ENCODE measurements at regions not wholly inside any gene's neighbourhood (a gene's known extent, or its start where the extent isn't known, plus 50 kb on each side); places are given as distances from the start of the nearest gene placed in this dataset.
"Not testable (repeated sequence)": the region's sequence is repeated elsewhere in the genome, so short reads cannot be mapped to it uniquely, and the experiment has no call there.

DNA sequence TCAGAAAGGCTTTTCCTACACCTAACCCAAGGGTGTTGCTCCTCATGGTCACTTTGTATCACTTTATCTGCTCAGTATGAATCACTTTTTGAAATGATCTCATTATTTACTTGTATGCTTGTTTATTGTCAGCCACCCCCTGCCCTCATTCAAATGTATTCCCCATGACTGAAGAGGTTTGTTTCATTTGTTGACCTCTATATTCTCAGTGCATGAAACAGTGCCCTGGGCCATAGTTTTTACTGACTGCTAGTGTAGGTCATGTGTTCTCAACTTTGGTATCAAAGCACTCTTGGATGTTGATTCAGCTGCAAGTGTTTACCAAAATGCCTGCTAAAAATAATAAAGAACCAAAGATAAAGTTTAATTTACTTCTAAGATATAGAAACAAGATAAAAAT, 381.7 kb upstream of the ARPP21 start:
- no peak for DNase-seq (ENCODE audit: low read depth, low spot score)

DNA sequence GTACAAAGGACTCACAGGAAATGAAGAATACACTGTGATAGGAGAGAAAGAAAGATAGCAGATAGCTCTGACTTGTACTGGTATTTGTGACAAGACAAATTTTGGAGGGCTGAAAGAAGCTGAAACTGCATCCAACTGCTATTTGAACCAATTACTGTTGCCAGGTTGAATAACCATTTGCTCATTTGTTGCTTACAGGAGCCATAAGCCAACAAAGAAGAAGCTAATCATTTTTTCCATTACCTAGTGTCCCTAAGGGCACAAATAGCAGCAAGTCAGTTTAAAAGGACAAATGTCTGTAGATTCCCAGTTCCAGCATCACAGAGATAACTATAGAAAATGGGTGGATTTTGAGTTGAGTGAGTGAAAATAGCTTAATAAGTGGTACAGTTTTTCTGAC, 376.9 kb upstream of the ARPP21 start:
- no peak for DNase-seq (ENCODE audit: low read depth, low spot score)

DNA sequence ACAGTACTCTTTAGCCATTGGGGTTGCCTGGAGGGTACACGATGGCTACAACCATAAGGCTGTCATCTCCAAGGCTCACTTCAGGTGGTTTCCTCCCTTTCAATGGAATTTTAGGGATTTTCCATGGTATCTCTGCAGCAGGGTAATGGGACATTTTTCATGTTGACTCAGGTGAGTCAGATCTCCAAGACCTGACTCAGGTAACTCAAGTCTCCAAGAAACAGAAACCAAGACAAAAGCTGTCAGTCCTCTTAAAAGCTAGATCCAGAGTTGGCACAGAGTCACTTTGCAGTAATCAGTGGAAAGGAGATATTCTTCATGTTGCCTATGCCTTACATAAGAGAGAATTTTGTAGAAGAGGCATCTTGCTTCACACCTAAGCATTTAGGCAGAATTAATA, 375.8 kb upstream of the ARPP21 start:
- DNase-seq (ENCODE audit: low read depth, low spot score): no peak

DNA sequence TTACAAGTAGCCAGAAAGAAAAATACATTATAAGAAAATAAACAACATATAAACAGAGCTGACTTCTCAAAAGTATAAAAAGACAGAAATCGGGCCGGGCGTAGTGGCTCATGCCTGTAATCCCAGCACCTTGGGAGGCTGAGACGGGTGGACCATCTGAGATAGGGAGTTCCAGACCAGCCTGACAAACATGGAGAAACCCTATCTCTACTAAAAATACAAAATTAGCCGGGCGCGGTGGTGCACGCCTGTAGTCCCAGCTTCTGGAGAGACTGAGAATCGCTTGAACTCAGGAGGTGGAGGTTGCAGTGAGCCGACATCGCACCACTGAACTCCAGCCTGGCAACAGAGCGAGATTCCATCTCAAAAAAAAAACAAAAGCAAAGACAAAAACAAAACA, 373.3 kb upstream of the ARPP21 start:
- DNase-seq (ENCODE audit: low read depth, low spot score): not testable (repeated sequence)

DNA sequence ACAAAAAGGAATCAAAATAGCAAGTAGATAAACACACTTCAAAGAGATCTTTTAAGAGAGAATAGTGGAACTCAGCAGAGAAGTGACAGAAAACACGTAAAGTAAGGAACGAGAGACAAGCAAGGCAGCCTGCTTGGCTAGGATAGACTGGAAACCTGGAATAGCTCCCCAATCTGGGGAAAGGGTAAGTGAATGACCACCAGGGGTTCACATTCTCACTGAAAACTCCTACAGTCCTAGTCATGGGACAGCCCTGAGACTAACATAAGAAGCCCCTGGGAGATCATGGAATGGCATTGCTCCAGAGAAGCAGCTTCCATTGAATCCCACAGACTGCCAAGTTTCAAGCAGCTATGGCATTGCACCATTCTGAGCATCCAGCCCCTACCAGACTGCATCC, 363.6 kb upstream of the ARPP21 start:
- DNase-seq (ENCODE audit: low read depth, low spot score): no peak

DNA sequence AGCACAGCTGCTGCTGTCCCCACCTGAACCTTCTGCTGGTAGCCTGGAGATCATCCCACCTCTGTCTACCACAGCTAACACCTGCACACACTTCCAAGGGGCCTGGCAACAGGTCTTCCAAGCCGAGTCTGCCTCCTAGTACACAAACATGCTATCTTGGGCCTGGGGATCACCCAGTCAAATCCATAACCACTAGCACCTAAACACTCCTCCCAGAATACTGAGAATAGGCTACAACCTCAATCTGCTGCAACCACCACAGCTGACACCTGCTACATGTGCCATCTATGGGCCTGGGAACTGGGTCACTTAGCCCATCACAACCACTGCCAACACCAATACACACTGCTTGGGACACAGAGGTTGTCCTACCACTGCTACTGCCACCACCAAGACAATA, 362.8 kb upstream of the ARPP21 start:
- DNase-seq (ENCODE audit: low read depth, low spot score): no peak

DNA sequence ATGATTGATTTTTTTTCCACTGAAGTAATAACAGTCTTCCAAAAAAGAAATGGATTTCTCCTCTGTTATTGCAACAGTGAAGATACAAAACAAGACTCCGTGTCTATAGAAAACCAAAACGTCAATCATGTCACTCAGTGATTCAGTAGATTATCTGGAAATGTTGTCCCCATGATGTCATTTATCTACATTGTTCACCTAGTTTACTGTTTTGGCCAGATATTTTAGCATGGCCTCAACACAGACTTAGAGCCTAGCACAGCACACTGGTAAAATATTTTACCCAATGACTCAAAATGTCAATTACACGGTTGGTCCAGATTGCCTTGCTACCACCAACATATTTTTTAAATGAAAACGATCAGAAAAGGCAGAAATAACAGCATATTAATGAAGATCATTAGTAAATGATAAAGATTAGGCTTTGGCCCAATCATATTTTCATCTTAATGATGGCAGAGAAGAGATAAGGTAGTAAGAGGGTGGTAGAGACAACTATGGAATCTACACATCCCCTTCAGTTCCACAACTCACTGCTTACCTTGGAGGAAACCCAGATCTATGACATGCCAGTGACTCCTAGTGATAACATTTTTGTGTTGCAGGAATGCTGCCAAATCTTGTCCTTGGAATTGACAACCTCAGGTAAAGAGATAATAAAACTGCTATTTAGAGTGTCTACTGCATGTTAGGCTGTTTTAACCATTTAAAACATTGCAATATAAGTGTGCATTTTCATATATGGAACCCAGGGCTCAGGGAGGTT, 347.7 kb upstream of the ARPP21 start:
- peak; percentile 12 for DNase-seq (ENCODE audit: low read depth, low spot score)

DNA sequence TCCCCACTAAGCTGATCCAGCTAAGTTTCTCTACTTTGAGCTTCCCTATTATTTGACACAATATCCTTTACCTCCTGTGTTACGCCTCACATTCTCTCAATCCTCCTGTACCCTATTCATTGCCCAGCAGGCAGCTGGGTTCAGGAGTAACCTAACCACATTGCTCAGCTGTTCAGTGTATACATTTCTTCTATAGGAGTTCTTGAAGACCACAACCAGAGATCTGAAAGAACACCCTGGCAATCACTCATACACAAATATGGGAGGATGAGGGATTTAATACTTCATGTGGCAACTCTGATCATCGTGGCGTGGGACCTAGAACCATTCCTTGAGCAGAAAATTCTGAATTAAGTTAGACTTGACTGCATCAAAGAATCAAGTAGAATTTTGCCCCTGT, 346.8 kb upstream of the ARPP21 start:
- no peak for DNase-seq (ENCODE audit: low read depth, low spot score)

DNA sequence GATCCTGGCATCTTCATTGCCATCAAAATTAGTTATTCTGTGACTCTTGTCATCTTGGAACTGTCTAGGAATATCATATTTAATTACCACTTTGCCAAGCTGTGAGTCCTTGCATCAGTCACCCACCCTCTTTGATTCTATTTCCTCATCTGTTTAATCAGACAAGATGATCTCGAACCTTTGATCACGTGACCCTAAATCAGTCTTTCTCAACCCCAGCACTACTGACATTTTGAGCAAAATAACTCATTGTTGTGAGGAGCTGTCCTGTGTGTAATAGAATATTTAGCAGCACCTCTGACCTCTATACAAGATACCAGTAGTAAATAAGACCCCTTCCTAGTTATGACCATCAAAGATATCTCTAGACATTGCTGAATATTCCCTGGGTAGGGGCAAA, 343.4 kb upstream of the ARPP21 start:
- DNase-seq (ENCODE audit: low read depth, low spot score): no peak

DNA sequence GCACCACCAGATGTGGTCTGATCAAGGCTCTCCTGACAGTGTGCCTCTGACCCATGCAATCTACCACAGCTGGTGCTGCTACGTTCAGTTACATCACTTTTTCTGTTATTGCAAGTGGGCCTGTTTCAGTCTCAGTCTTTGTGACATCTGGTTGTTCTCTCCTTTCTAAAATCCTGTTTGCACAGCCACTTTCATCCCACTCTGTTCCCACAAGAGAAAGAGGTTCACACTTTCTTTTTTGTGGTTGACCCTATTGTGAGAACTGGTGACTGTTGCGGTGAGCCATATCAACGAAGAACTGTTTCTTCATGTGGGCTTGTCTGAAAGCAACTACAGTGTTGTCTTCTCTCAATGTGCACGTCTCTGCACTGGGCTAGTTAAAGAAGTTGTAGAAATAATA, 342.8 kb upstream of the ARPP21 start:
- no peak for DNase-seq (ENCODE audit: low read depth, low spot score)

DNA sequence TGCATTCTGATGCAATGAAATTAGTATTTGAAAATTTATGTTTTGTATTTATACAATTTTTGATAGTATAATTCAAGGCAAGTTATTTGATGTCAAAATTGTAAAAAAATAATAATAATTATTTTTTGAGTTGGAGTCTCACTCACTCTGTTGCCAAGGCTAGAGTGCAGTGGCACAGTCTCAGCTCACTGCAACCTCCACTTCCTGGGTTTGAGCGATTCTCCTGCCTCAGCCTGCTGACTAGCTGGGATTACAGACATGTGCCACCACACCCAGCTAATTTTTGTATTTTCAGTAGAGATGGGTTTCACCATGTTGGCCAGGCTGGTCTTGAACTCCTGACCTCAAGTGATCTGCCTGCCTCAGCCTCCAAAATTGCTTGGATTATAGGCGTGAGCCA, 342.4 kb upstream of the ARPP21 start:
- not testable (repeated sequence) for DNase-seq (ENCODE audit: low read depth, low spot score)

DNA sequence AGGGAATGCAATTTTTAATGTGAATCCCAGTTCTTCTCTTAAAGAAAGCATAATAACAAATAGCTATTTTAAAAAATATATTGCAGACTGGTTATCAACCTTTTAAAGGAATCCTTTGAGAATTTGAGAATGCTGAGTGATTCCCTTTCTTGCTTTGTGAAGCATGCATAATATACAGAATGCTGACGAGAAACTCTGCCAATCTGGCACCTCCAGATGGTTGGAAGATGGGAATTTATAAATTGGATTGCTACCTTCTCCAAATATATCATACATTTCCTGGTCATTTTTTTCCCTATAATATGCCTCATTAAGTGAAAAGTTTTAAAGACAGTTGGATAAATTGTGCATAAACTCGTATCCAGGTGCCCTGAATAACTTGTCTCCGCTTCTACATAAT, 333.9 kb upstream of the ARPP21 start:
- DNase-seq (ENCODE audit: low read depth, low spot score): no peak

DNA sequence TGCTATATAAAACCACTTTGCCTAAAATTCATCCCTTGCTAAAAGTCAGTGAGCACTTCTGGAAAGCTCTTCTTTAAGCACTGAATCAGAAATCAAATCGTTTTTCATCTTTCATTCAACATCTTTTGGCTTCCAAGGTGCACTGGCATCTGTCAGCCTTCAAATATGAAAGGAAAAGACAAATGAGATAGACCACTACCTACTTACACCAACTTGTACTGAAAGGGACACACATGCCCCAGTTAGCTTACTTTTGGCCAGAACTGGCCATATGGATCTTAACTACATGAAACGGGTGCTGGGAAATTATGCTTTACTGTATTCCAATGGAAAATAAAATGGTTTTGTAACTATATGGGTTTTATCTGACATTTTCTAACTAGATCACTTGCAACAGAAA, 332.0 kb upstream of the ARPP21 start:
- no peak for DNase-seq (ENCODE audit: low read depth, low spot score)

DNA sequence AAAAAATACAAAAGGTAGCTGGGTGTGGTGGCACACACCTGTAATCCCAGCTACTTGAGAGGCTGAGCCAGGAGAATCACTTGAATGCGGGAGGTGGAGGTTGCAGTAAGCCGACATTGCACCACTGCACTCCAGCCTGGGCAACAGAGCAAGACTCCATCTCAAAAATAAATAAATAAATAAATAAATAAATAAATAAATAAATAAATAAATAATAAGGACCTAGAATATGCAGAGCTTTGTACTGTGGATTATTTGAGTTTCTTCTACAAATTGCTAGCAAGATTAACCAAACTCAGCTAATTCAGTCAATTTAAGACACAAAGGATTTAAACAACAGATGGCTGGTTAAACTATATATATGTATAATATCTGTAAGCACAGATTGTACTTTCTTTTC, 322.5 kb upstream of the ARPP21 start:
- DNase-seq (ENCODE audit: low read depth, low spot score): not testable (repeated sequence)

DNA sequence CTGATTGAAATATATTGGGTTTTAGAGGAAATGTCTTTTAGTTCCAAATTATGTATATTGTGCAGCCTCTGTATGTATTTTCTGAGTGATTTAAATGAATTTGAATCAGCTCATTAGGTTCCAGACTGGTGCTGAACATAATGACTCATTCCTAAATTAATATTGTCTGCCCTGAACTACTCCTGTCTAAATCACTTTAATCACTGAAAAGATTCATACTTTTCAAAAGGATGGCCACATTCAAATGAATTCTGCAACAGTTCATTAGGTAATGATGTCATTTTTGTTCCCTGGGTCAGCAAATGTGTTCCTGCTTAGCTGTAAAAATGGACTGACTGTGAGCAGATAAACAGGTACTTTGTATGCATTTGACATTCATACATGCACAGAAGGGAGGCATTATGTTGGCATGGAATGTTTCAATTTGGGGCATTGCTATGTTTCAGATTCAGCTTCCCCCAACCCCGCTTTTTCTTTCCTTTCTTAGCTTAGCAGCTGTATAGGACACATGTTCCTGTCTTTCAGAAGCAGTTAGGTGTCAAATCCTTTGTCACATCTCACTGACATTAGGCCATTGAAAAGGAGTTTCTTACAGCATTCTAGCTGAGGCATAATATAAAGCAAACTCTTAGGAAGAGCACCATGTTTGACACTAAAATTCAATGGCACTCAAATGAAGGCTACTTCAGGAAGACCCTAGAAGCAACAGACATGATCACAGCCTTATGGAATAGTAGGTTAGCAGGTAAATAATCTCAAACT, 318.5 kb upstream of the ARPP21 start:
- DNase-seq (ENCODE audit: low read depth, low spot score): no peak

DNA sequence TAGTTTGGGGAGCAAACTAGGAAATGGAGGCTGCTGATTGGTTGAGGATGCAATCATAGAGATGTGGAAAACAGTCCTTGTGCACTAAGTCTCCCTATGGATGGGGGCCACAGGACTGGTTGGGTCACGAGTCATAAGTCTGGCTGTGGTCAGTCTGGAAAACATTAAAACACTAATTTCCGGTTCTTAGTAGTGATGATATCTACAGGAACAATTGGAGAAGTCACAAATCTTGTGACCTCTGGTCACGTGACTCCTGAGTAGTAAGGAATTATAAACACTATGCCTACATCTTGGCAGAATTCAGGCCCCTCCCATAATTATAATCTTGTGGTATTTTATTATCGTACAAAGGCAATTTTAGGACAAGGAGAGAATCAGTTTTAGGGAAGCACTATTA, 317.3 kb upstream of the ARPP21 start:
- DNase-seq (ENCODE audit: low read depth, low spot score): peak; percentile 79

DNA sequence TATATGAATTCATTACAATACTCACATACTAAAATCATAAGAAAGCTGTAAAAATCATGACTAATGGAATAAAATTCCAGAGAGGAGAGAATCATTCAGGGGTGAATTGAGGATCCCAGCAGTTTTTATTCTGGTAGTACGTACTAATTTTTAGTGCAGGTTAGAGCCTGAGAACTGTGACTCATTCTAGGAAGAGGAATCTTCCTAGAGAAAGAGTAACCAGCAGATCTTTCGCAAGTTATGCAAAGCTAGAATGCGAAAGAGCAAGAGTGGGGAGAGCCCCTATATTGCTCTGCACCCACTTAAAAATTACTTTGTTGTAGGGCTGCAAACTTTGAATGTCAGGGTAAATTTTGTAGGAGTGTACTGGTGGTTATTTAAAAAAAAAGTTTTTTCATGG, 303.6 kb upstream of the ARPP21 start:
- no peak for DNase-seq (ENCODE audit: low read depth, low spot score)

DNA sequence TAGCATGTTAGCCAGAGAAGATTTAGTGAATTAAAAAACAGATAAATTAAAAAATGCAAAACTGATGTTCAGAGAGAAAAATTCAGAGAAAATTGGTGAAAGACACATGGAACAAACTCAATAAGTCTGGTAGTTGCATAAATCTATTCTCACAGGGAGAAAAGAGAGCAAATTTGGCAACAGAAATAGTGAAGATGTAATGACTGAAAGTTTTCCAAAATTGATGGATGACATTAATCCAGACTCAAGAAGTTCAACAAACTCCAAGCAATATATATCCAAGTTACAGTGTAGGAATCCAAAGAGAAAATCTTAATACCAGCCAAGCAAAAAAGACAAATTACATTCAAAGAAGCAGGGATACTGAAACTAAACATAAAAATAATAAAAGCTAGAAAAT, 302.7 kb upstream of the ARPP21 start:
- DNase-seq (ENCODE audit: low read depth, low spot score): no peak

DNA sequence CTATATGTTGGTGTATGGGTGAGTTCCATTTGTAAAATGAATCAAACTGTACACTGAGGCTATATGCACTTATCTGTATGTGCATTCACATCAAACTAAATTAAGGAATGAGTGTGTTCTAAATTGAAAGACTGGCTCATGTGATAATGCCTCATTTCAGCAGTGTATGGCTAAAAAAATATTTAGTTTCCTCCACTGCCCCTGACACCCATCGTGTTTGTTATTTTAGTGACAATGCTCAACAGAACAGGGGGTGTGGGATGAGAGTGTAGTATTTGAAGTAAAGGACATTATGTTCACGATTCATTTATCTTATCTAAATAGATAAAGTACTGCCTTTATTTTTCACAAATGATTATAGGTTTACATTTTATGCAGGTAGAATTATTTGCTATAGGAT, 301.1 kb upstream of the ARPP21 start:
- no peak for DNase-seq (ENCODE audit: low read depth, low spot score)

DNA sequence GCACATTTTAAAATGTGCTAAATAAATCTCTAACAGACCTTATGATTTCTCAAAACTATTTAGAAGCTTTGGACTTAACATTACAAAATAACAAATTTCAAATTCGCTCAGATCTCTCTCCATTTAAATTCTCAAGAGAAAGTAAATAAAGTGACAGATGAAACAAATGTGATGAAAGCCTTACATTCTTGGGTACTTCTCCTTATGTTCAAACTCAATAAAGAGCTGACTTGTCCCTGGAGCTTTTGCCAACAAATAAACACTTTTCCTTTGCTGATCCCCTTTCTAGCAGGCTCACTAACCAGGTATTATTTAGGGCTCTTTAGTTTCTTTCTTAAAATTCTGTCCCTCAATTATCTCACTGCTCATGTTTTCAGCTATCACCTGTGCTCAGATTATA, 259.1 kb upstream of the ARPP21 start:
- DNase-seq (ENCODE audit: low read depth, low spot score): no peak

DNA sequence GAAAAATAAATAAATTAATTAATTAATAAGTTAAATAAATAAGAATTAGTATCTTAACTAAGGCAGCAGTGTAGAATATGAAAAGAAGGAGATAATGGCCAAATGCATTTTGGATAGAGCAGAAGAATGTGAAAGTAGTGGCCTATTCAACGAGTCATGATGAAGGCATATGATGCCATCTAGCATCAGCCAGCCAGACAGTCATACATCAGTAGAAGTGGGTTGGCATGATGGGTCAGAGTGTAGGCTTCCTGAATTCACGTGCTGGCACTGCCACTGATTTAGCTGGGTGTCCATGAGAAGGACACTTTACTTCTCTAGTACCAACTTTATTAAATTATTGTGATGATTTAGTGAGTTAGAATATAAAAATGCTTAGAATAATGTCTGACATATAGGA, 256.1 kb upstream of the ARPP21 start:
- DNase-seq (ENCODE audit: low read depth, low spot score): peak; percentile 5

DNA sequence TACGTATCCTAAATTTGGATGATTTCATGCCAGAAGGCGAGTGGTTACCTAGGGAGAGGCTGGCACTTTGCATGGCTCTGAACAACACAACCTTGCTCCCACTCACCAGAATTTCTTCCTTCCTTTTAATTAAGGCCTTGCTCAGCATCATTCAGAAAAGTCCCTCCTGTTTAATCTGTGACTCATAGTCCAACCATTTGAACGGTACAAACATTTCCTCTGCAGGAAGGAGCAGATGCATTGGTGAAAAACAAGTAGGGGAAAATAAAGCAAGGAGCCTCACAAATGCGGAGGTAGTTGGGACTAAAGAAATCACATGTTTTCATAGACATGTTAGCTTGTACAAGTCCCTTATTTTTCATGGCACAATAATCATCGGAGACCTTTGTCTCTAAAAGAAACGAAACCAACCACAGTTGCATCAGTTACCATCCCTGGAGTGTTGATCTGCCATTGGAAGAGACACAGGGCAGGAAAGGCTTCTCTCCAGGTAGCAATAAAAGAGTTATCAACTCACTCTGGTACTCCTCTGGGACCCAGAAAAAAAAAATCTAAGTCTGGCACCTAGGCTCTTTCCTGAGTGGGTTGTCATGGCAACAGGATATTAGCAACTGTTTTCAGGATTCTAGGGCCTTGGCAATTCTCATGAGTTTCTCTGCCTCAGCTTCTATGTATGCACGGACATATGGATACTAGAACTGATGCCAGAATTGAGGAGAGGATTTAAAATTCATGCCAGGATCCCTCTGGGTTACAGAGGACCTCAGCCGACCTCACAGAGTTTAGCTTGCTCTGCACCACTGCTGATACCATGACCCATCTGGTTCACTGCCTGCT, 255.4 kb upstream of the ARPP21 start:
- peak; percentile 79 for DNase-seq (ENCODE audit: low read depth, low spot score)

Measured in astrocyte of the hippocampus (primary cell).